Effector memory CD8-positive, alpha-beta T cell (primary cell): ENCODE measurements at regions not wholly inside any gene's neighbourhood (a gene's known extent, or its start where the extent isn't known, plus 50 kb on each side); places are given as distances from the start of the nearest gene placed in this dataset.

ENCODE experiments used
- ATAC-seq: fragments of 150-1000 bp; cut with Tn5 transposase; replicated peaks from 2 replicates; pipeline ENCODE4 v1.10.0; 2021; ENCODE audit warnings: mild to moderate bottlenecking, moderate library complexity
- DNase-seq, 3 experiments: peaks; one replicate each; pipeline ENCODE4 v3.0.0; 2021
- H3K27ac Mint-ChIP-seq, 2 donors: one replicate each; pipeline ENCODE4 v1.8.0; 2022; ENCODE audit warnings: mild to moderate bottlenecking in 2 of 2, mixed read lengths in 2 of 2, moderate library complexity in 2 of 2
- H3K27me3 Mint-ChIP-seq, 2 donors: one replicate each; pipeline ENCODE4 v1.8.0; 2022; ENCODE audit warnings: mixed read lengths in 2 of 2
- H3K36me3 Mint-ChIP-seq: one replicate; pipeline ENCODE4 v1.8.0; 2022; ENCODE audit warnings: mild to moderate bottlenecking, moderate library complexity, mixed read lengths; ENCODE audit not compliant: insufficient read depth
- H3K4me1 Mint-ChIP-seq, 2 donors: one replicate each; pipeline ENCODE4 v1.8.0; 2022; ENCODE audit warnings: low read depth in 2 of 2, mixed read lengths in 2 of 2
- H3K4me3 Mint-ChIP-seq, 2 donors: one replicate each; pipeline ENCODE4 v1.8.0; 2022; ENCODE audit warnings: mild to moderate bottlenecking in 2 of 2, mixed read lengths in 2 of 2, moderate library complexity in 2 of 2
- H3K9me3 Mint-ChIP-seq, 2 donors: one replicate each; pipeline ENCODE4 v1.8.0; 2022; ENCODE audit warnings: mixed read lengths in 2 of 2

- Mint-ChIP-seq H3K9me3 (no peaks in the 10 kb centered on the region), H3K4me3 (no peak overlapping the region), H3K4me1 (peaks cover 10 to 12% of the 10 kb centered on the region in 2 donors), H3K36me3 (no peaks in the 10 kb centered on the region), H3K27ac (no peak overlapping the region), H3K27me3 (no peaks in the 10 kb centered on the region)
- no peak for ATAC-seq
- no peak for DNase-seq
Measured at GRCh38 chr12:107385509-107385908, 292.2 kb upstream of the CRY1 start.

- Mint-ChIP-seq H3K9me3 (no peaks in the 10 kb centered on the region), H3K27me3 (no peaks in the 10 kb centered on the region), H3K36me3 (no peaks in the 10 kb centered on the region), H3K27ac (no peak overlapping the region), H3K4me1 (peaks cover 8 to 12% of the 10 kb centered on the region in 2 donors), H3K4me3 (no peak overlapping the region)
- DNase-seq (no peak), ATAC-seq (no peak)
Measured at GRCh38 chr12:107386569-107386968, 293.2 kb upstream of the CRY1 start.

GRCh38 chr12:107388263-107388662 lies 294.9 kb upstream of the CRY1 start:
- ATAC-seq (no peak), DNase-seq (no peak)
- Mint-ChIP-seq H3K27ac (no peak overlapping the region), H3K4me1 (peaks cover 12 to 17% of the 10 kb centered on the region in 2 donors), H3K27me3 (peaks cover 0 to 9% of the 10 kb centered on the region in 2 donors), H3K9me3 (no peaks in the 10 kb centered on the region), H3K4me3 (no peak overlapping the region), H3K36me3 (no peaks in the 10 kb centered on the region)

- Mint-ChIP-seq H3K36me3 (no peaks in the 10 kb centered on the region), H3K4me3 (no peak overlapping the region), H3K27me3 (peaks cover 0 to 9% of the 10 kb centered on the region in 2 donors), H3K27ac (peak overlapping the region; percentile 5 to 7), H3K4me1 (peaks cover 17 to 25% of the 10 kb centered on the region in 2 donors), H3K9me3 (no peaks in the 10 kb centered on the region)
- DNase-seq: no peak
- ATAC-seq: no peak
Measured at GRCh38 chr12:107390414-107390813, 295.2 kb upstream of the PWP1 start.

- peak overlapping the region in 1 of 2 donors; percentile 1 for H3K4me3 Mint-ChIP-seq
- H3K27ac Mint-ChIP-seq: peak overlapping the region in 1 of 2 donors; percentile 85
- ATAC-seq: peak; percentile 8
Measured at GRCh38 chr12:107393043-107393717, 292.4 kb upstream of the PWP1 start.

GRCh38 chr12:107394693-107395092 lies 290.9 kb upstream of the PWP1 start:
- H3K36me3 Mint-ChIP-seq: no peaks in the 10 kb centered on the region
- DNase-seq (no peak), ATAC-seq (no peak)
- peaks cover 0 to 9% of the 10 kb centered on the region in 2 donors for H3K27me3 Mint-ChIP-seq
- no peak overlapping the region for H3K4me3 Mint-ChIP-seq
- H3K9me3 Mint-ChIP-seq: no peaks in the 10 kb centered on the region
- H3K4me1 Mint-ChIP-seq: peaks cover 10 to 33% of the 10 kb centered on the region in 2 donors
- H3K27ac Mint-ChIP-seq: peak overlapping the region in 1 of 2 donors; percentile 8

More at GRCh38 chr12:107393043-107393717, 292.4 kb upstream of the PWP1 start:
- peaks cover 17 to 32% of the 10 kb centered on the region in 2 donors for H3K4me1 Mint-ChIP-seq
- no peaks in the 10 kb centered on the region for H3K36me3 Mint-ChIP-seq
- peaks cover 0 to 9% of the 10 kb centered on the region in 2 donors for H3K27me3 Mint-ChIP-seq
- no peak for DNase-seq
- H3K9me3 Mint-ChIP-seq: no peaks in the 10 kb centered on the region

DNA sequence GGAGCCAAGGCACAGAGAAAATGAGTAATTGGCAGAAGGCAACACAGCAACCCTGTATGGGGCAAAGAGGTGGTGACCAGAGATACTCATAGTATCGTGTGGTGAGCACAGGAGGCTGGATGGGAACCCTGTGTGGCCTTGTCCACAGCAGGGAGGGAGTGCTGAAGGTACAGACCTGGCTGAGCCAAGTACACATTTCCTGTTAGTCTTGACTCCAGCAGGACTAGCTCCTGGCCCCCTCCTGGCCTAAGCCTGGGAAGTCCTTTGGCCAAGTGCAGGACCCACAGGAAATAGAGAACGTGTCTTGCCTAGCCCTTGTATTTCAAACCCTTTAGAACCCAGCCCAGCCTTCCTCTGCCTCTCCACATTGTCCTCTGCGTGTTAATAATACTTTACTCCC lies 289.8 kb upstream of the PWP1 start:
- Mint-ChIP-seq H3K4me1 (peaks cover 4 to 33% of the 10 kb centered on the region in 2 donors), H3K4me3 (no peak overlapping the region), H3K27me3 (peaks cover 0 to 9% of the 10 kb centered on the region in 2 donors), H3K9me3 (no peaks in the 10 kb centered on the region), H3K36me3 (no peaks in the 10 kb centered on the region), H3K27ac (no peak overlapping the region)
- no peak for DNase-seq
- ATAC-seq: no peak

DNA sequence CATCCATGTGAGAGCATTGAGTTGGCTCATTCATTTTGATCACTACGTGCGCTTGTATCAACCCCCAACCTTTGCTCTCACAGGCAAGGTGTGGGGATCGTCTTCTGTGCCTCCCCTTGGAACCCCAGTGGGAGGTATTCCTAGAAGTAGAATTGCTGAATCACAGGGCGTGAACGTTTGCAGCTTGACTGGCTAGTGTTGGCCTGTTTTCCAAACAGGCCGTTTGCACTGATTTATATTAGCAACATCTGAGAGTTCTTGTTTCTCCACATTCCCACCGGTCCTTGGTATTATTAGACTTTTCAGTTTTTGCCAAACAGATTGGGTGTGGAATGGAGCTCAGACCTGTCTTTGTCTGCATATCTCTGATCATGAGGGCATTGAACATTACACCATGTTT lies 288.6 kb upstream of the PWP1 start:
- DNase-seq (no peak), ATAC-seq (no peak)
- no peaks in the 10 kb centered on the region for H3K36me3 Mint-ChIP-seq
- H3K4me3 Mint-ChIP-seq: no peak overlapping the region
- no peaks in the 10 kb centered on the region for H3K9me3 Mint-ChIP-seq
- H3K4me1 Mint-ChIP-seq: peaks cover 4 to 35% of the 10 kb centered on the region in 2 donors
- H3K27ac Mint-ChIP-seq: no peak overlapping the region
- H3K27me3 Mint-ChIP-seq: peaks cover 0 to 9% of the 10 kb centered on the region in 2 donors

GRCh38 chr12:107397890-107398500 lies 287.6 kb upstream of the PWP1 start:
- Mint-ChIP-seq H3K36me3 (peaks cover 2% of the 10 kb centered on the region), H3K4me1 (peaks cover 10 to 33% of the 10 kb centered on the region in 2 donors), H3K27me3 (no peaks in the 10 kb centered on the region), H3K4me3 (no peak overlapping the region), H3K27ac (no peak overlapping the region), H3K9me3 (no peaks in the 10 kb centered on the region)
- DNase-seq (no peak), ATAC-seq (no peak)

GRCh38 chr12:107399046-107399445 lies 286.6 kb upstream of the PWP1 start:
- no peak overlapping the region for H3K27ac Mint-ChIP-seq
- no peaks in the 10 kb centered on the region for H3K9me3 Mint-ChIP-seq
- no peak for ATAC-seq
- H3K27me3 Mint-ChIP-seq: no peaks in the 10 kb centered on the region
- H3K4me1 Mint-ChIP-seq: peaks cover 10 to 31% of the 10 kb centered on the region in 2 donors
- H3K4me3 Mint-ChIP-seq: no peak overlapping the region
- DNase-seq: no peak
- H3K36me3 Mint-ChIP-seq: peaks cover 6% of the 10 kb centered on the region

DNA sequence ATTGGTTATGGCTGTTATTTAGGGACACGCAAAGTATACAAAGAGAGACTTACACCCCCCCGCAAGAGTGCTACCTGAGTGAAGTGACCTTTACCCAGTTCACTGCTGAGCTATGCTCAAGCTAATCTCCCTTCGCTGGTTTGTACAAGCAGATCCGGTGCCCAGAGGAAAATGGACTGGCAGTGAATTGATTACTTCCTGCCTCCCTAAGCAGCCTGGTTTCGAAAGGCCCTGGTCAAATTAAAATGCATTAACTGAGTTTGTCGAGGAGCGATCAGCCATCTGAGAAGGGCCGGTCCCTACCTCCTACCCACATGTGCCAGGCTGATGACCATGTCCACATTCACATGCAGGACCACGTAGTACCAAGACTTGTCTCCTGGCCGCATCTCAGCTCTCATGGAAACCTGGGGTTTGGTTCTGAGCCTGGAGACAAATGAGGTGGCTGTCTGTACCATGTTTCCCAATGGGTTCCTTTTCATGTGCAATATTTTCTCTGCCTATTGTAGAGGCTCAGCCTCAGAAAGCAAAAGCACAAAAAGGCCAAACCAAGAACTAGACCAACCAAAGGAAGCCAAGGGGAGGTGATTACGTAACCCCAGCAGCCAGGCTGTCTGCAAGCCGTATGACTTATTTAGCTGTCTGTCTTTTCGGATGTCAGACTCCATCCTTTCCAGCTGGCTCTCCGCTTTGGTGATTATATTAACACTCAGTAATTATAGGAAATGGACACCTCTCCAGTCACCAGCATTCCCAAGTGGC lies 284.7 kb upstream of the PWP1 start:
- H3K4me3 Mint-ChIP-seq: no peak overlapping the region
- no peaks in the 10 kb centered on the region for H3K9me3 Mint-ChIP-seq
- peak overlapping the region; percentile 22 to 71 for H3K27ac Mint-ChIP-seq
- H3K4me1 Mint-ChIP-seq: peaks cover 6 to 23% of the 10 kb centered on the region in 2 donors
- H3K27me3 Mint-ChIP-seq: no peaks in the 10 kb centered on the region
- ATAC-seq (peak; percentile 75), DNase-seq (peak in 1 of 3 experiments; percentile 6)
- peaks cover 6% of the 10 kb centered on the region for H3K36me3 Mint-ChIP-seq

DNA sequence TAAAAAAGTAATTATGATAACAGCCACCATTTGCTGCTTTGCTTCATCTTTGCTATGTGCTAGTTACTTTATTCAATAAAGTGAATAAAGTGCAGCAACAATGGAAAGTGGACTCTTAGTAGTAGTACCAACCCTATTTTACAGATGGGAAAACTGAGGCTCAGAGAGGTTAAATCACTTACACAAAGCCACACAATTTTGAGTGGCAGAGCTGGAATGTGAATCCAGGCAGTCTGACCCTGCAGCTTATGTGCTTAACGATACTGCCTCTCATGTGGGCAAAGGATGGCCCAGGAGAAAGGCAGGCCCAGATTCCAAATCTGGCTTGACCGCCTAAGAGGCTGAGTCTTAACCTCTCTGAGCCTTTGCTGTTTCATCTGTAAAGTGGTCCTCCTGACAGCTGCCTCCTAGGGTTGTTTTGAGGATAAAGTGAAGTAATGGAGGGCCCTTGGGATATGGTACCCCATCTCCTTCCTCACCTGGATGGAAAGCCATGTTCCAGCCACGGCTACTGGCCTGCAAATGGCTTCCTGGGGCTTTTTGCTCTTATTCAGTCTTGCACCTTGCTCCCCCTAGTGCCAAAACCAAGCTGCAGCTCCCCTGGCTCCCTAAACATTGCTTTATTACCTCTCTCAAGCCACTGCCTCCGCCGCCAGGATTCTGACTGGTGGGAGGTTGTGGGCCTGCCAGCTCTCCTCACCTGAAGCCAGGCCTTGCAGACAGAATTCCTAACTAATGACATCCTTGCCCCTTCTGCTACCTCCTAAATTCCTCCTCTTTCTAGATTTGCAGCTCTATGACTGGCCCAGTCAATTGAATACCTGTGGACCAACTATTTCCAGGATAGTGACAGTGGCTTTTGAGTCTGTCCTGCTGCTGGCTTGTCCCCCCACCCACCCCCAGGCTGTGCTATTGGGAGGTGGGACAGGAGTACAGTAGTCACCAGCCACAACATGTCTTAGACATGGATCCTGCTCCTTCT lies 283.3 kb upstream of the PWP1 start:
- ATAC-seq (peak; percentile 70), DNase-seq (peak; percentile 37 to 45 (median 39))
- H3K36me3 Mint-ChIP-seq: peaks cover 6% of the 10 kb centered on the region
- no peak overlapping the region for H3K4me3 Mint-ChIP-seq
- H3K27me3 Mint-ChIP-seq: no peaks in the 10 kb centered on the region
- peak overlapping the region; percentile 53 to 65 for H3K27ac Mint-ChIP-seq
- no peaks in the 10 kb centered on the region for H3K9me3 Mint-ChIP-seq
- peaks cover 6 to 17% of the 10 kb centered on the region in 2 donors for H3K4me1 Mint-ChIP-seq

GRCh38 chr12:107404981-107405380 lies 280.6 kb upstream of the PWP1 start:
- DNase-seq (no peak), ATAC-seq (peak; percentile 51)
- Mint-ChIP-seq H3K27me3 (no peaks in the 10 kb centered on the region), H3K9me3 (no peaks in the 10 kb centered on the region), H3K4me1 (peaks cover 6 to 15% of the 10 kb centered on the region in 2 donors), H3K27ac (no peak overlapping the region), H3K4me3 (no peak overlapping the region), H3K36me3 (peaks cover 6% of the 10 kb centered on the region)
